Activated CD4-positive, alpha-beta T cell treated with anti-CD3 and anti-CD28 coated beads, Interleukin-2, amount 50 U/mL, for 16 hours (primary cell): ENCODE measurements at regions not wholly inside any gene's neighbourhood (a gene's known extent, or its start where the extent isn't known, plus 50 kb on each side); places are given as distances from the start of the nearest gene placed in this dataset.
"Not testable (repeated sequence)": the region's sequence is repeated elsewhere in the genome, so short reads cannot be mapped to it uniquely, and the experiment has no call there.

ENCODE experiments used
- DNase-seq: peaks from one replicate; pipeline ENCODE4 v3.0.0-alpha.2; 2020

DNA sequence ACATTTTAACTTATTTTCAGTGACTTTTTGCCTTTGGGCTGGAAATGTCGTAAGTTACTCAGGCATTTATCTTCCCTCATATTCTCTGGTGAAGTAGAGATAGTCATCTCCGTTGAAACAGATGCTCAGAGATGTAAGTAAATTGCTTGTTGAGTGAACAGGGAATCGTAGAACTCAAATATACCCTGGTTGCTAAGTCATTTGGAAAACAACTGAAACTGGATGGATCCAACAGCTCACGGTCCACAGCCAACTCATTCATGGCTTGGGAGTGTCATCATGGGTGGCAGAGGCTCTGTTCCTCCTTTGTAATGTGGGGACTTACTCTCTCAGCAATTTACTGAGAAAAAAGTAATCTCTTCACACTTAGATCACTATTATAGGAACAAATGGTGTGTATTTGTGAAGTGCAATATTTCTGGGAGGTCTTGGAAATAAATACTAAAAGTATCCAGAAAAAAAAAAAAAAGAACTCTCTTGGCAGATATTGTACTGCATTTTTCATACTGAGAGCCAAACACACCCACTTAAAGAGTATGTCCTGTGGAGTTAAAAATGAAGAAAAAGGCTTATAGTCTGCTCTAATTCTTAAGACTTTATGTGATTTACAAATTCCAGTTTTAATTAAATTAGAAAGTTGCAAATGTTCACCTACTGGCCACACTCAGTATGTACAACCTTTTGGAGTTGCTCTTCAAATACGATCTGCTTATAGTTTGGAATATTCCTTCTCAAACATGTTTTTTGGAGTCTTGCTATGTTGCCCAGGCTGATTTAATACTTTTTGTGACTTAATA, 107.4 kb downstream of the LEPR start:
- DNase-seq: no peak

DNA sequence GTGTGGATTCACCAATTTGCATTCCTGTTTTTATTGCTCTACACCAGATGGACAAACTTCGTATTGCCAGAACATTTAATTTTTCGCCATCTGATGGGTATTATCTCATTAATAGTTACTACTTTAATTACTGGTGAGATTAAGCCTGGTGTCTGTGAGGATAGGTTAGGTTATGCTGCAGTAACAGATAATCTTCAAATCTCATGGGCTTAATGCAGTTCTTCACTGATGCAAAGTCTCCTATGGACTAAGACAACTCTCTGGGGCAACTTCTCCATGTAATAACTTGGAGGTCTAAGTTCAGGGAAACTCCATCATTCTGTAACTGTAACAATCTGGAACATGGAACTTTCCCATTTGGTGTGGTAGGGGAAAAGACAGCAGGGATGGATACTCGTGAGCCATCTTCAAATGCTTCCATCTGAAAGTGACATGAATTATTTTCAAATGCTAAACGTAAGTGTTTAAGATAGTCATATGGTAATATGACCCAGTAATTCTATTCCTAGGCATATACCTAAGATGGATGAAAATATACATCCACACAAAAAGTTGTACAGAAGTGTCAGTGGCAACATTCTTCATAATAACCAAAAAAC, 111.6 kb downstream of the LEPR start:
- DNase-seq: no peak

DNA sequence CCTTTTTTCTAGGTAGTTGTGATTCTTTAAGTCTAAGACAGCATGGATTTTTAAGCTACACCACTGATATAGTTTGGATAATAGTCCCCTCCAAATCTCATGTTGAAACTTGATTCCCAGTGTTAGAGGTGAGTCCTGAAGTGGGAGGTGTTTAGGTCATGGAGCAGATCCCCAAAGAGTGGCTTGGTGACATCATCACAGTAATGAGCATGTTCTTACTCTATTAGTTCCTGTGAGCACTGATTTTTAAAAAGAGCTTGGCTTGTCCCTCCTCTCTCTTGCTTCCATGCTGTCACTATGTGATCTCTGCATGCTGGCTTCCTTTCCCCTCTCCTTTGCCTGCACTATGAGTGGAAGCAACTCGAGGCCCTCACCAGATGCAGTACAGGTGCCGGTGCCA, 115.5 kb downstream of the LEPR start:
- no peak for DNase-seq

DNA sequence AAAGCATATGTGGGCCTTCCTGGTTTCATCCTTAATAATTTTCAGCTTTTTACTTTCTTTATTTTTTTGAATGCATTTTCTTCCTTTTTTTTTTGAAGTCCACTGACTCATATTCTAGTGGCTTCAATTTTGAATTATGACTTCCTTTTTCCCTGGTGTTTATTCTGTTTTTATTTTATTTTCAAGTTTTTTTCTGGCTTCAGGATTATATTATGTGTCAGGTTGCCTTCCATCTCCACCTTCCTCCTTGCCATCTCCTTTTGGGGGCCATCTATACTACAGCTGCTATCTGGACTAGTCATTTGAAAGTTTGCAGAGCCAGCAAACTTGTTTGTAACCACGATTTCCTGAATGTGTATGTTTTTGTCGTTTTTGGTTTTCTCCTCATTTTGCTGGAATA, 117.6 kb downstream of the LEPR start:
- no peak for DNase-seq

DNA sequence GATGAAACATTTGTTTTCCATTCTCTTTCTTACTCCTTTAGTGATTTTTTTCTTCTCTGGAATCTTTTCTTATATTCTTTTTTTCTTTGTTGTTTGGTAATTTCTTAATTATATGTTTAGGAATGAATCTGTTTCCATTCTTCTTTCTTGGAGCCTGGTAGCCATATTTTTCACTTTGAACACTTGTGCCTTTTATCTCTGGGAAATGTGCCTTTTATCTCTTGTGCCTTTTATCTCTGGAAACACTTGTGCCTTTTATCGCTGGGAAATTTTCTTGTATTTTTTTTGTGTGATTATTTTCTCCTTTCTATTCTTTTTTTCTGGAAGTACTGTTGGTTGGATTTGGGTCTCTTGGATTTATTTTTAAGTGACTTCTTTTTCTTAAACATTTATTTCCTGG, 118.2 kb downstream of the LEPR start:
- DNase-seq: no peak

DNA sequence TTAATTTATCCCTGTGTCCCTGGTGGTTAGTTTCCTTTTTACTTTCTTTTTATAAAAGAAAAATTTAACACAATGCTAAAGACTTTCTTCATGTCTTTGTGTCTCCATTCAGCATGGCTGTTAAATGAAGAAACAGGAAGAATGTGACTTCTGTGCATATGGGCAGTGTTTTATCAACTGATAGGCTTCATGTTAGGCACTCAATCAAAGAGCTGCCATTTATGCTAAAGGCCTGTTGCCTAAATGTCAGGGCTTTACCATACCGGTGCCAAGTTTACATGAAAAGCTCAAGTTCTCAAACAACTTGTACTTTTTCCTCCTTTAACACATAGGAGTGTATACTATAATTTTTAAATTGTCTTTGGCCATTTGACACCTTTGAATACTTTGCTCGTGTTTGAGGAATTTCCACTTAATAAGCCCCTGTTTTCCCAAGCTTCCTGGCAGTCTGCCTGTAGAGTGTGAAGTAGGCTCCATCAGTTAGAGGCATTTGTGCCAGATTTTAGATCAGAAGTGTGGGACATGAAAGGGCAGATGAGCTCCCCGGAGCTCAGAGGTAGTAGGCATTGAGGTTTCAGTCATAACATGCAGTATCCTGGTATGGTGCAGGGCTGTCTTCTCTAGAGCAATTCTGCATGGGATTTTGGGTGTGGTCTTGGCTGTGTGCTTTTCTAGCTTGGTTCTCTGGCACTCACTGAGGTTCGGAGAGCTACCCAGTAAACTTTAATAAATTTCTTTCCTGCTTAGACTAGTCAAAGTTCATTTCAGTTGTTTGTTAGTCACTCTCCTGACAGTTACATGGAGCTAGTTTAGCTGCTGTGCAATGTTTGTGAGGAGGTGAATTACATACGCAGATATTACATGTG, 119.0 kb downstream of the LEPR start:
- DNase-seq: no peak

DNA sequence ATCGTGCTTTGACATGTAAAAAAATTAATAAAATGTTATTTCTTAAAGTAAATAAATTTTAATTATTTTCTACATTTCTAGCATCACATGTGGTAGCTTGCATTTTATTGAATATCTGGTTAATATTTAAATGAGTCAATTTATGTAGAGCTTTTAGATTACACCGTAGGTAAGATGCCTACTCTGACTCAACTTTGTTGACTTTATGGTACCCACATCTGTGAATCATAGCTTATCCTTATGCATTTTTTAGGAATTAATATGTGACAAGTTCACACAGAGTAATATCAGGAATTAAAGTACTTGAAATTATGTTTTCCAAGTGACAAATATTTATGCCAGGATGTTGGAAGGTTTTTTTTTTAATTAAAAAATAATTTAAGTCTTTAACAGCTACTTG, 120.7 kb downstream of the LEPR start:
- DNase-seq: no peak

DNA sequence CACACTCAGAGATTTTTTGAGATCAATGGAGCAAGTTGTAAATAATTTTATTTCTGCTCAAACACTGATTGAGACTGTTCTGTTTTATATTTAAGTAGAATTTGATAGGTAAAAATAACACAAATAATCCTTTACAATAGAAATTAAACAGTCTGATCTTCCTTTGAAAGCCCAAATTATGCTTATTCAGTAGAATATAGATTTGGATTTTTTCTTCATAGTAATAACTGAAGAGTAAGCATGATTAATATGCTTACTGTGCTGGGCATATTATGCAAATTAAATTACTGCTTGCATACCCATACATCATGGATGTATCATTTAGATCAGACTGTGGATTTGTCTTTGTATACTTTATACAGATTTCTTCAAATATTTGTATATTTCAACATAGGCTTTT, 121.4 kb downstream of the LEPR start:
- DNase-seq: no peak

DNA sequence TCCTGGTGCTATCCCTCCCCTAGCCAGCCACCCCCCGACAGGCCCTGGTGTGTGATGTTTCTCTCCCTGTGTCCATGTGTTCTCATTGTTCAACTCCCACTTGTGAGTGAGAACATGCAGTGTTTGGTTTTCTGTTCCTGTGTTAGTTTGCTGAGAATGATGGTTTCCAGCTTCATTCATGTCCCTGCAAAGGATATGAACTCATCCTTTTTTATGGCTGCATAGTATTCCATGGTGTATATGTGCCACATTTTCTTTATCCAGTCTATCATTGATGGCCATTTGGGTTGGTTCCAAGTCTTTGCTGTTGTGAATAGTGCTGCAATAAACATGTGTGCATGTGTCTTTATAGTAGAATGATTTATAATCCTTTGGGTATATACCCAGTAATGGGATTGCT, 122.1 kb downstream of the LEPR start:
- DNase-seq: not testable (repeated sequence)

DNA sequence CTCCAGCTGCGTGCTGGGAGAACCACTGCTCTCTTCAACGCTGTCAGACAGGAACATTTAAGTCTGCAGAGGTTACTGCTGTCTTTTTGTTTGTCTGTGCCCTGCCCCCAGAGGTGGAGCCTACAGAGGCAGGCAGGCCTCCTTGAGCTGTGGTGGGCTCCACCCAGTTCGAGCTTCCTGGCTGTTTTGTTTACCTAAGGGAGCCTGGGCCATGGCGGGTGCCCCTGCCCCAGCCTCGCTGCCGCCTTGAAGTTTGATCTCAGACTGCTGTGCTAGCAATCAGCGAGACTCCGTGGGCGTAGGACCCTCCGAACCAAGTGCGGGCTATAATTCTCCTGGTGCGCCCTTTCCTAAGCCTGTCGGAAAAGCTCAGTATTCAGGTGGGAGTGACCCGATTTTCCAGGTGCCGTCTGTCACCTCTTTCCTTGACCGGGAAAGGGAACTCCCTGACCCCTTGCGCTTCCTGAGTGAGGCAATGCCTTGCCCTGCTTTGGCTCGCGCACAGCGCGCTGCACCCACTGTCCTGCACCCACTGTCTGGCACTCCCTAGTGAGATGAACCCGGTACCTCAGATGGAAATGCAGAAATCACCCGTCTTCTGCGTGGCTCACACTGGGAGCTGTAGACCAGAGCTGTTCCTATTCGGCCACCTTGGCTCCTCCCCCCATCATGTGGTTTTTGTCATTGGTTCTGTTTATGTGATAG, 130.0 kb downstream of the LEPR start:
- not testable (repeated sequence) for DNase-seq

DNA sequence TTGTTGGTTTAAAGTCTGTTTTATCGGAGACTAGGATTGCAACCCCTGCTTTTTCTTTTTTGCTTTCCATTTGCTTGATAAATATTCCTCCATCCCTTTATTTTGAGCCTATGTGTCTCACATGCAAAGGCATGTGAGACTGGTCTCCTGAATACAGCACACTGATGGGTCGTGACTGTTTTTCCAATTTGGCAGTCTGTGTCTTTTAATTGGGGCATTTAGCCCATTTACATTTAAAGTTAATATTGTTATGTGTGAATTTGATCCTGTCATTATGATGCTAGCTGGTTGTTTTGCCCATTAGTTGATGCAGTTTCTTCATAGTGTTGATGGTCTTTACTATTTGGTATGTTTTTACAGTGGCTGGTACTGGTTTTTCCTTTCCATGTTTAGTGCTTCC, 132.0 kb downstream of the LEPR start:
- DNase-seq: not testable (repeated sequence)

DNA sequence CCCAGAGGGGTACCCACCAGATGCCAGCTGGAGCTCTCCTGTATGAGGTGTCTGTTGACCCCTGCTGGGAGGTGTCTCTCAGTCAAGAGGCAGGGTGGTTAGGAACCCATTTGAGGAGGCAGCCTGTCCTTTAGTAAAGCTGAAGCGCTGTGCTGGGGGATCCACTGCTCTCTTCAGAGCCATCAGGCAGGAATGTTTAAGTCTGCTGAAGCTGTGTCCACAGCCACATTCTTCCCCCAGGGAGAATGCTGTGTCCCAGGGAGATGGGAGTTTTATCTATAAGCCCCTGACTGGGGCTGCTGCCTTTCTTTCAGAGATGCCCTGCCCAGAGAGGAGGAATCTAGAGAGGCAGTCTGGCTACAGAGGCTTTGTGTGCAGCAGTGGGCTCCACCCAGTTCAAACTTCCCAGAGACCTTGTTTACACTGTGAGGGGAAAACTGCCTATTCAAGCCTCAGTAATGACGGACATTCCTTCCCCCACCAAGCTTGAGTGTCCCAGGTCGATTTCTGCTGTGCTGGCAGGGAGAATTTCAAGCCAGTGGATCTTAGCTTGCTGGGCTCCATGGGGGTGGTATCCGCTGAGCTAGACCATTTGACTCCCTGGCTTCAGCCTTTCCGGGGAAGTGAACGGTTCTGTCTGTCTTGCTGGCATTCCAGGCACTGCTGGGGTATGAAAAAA, 133.8 kb downstream of the LEPR start:
- not testable (repeated sequence) for DNase-seq

DNA sequence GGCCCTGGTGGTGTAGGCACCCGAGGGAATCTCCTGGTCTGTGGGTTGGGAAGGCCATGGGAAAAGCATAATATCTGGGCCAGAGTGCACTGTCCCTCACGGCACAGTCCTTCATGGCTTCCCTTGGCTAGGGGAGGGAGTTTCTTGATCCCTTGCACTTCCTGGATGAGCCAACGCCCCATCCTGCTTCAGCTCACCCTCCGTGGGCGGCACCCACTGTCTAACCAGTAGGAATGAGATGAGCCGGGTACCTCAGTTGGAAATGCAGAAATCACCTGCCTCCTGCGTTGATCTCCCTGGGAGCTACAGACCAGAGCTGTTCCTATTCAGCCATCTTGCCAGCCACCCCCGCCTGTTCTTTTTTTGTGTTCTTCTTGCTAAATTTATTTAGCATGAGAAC, 134.4 kb downstream of the LEPR start:
- DNase-seq: no peak

DNA sequence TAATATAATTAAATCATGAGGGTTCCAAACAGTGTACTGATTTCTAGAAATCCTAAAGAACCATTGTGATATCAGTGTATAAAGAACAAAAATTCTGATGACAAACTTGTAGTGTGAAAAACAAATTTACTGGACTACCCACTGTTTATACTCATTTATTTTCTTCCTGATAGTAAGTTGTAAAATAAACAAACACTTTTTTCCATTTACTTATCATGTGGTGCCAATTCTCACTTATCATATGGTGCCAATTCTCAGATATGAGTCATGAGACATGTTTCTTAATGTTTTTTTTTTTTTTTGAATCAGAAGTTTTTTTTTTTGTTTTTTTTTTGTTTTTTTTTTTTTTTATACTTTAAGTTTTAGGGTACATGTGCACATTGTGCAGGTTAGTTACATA, 137.7 kb downstream of the LEPR start:
- DNase-seq: no peak

DNA sequence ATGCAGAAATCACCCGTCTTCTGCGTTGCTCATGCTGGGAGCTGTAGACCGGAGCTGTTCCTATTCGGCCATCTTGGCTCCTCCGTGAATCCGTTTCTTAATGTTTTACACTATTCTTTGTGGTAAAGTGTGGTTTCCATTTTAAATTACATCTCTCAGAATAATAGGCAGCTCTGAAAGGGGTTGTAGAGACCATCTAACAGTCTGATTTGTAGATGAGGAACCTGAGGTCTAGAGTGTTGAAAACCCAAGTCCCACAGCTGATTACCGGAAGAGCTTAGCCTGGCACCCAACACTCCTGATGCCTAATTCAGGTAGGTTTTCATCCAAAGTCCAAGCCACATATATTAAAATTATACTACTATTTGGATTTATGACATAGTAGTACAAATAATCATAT, 144.0 kb downstream of the LEPR start:
- DNase-seq: no peak

DNA sequence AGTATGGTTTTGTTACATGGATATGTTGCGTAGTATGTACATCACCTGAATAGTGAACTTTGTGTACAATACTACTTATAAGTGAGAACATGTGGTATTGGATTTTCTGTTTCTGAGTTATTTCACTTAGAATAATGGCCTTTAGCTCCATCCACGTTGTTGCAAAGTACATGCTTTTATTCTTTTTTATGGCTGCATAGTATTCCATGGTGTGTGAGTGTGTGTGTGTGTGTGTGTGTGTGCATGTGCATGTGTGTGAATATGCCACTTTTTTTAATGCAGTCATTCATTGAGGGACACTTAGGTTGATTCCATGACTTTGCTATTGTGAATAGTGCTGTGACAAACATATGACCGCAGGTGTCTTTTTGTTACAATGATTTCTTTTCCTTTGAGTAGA, 147.8 kb downstream of the LEPR start:
- DNase-seq: no peak

DNA sequence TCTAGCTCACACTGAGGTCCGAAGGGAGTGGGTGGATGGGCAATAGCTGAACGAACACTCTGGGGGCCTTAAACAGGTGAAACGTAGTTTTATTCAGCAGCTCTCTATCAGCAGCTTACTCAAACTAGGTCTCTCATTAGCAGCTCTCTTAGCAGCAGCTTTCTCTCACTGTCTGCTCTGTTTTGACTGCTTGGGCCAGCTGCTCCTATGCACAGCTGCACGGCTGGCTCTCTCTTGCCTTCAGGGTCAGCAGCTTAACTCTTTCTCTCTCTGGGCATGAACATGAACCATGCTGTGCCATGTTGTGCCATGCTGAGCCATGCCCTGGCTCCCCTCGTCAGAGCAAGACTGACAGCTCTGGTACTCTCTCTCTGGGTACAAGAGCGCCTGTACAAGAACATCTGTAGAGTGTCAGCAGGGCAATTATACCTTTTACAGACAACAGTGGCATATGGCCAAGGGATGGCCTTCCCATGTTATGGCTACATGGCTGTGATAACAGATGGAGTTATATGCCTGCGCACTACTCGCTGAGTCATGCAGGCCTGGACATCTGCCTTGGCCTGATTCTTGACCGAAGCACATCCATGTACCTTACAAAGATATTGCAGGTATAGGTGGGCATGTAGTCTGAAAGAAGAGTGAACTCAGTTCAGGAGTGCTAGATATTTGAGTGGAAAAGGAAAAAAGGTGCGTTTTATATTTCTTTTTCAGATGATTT, 152.4 kb downstream of the LEPR start:
- DNase-seq: no peak

DNA sequence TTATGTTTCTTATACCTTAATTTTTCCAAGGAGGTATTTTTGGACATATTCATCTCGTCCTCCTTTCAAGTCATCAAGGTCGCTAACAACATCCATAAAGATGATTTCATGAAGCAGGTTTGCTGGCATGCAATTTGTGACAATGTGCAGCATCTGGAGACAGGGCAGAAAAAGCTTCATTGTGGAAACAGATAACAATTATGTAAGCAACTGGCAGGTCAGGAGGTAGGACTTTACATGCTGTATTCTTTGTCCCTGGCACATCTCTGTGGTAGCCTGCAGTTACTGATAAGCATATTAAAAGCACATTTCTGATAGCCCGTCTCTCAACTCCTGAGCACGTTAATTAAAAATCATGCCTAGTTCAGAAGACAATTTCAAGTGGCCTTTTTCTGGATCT, 156.8 kb downstream of the LEPR start:
- DNase-seq: no peak

DNA sequence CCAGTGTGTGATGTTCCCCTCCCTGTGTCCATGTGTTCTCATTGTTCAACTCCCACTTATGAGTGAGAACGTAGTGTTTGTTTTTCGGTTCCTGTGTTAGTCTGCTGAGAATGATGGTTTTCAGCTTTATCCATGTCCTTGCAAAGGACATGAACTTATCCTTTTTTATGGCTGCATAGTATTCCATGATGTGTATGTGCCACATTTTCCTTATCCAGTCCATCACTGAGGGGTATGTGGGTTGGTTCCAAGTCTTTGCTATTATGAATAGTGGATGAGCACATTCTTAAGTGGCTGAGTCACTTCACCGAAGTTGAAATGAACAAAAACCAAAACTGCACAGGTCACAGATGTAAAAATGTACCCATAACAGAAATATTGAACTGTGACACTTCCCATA, 157.5 kb downstream of the LEPR start:
- not testable (repeated sequence) for DNase-seq

DNA sequence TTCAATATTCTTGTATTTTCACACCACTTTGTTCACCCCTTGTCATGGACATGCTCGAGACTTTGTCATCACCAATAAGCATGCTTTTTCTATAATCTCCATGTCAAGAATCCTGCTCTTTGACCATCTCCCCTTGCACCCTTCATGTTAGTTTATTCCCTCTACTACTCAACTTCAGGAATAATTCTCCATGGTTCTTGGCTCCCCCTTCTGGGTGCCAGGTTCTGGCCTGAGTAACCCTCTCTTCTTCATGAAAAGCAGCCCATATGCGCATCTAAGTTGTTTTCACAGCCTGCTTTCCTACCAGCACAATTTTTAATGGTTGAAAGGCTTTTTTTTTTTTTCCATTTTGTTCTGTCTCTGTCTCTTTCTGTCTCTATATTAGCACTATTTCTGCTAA, 160.7 kb downstream of the LEPR start:
- no peak for DNase-seq

DNA sequence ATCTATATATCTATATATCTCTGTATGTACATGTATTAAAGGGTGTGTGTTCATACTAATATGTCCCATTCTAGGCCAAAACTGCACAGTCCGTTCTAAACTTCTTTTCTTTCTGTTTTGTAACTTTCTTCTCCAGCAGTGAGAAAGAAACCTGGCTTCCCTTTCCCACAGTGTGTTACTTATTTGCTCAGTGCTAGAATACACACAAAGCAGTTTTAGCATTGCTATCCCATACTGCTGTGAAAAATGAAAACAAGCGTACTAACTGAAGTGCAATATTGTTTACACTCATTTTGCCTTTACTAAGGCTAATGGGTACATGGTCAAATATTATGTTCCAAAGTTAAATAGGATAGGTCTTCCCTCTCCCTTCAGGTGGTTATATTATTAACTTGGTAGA, 163.9 kb downstream of the LEPR start:
- no peak for DNase-seq

DNA sequence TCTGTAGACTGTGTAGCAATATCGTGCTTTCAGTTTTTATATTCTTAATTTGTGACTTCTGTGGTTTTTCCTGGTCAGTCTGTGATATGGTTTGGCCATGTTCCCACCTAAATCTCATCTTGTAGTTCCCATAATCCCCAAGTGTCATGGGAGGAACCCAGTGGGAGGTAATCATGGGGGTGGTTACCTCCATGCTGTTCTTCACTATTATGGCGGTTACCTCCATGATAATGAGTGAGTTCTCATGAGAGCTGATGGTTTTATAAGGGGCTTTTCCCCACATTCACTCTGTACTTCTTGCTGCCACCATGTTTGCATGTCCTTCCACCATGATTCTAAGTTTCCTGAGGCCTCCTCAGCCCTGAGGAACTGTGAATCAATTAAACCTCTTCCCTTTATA, 169.8 kb downstream of the LEPR start:
- no peak for DNase-seq
